GM21619 (cell line): ENCODE measurements at regions not wholly inside any gene's neighbourhood (a gene's known extent, or its start where the extent isn't known, plus 50 kb on each side); places are given as distances from the start of the nearest gene placed in this dataset.

ENCODE experiments used
- ATAC-seq: cut with Tn5 transposase; IDR thresholded peaks from one replicate; pipeline ENCODE4 v1.9.1; 2021; ENCODE audit not compliant: unreplicated experiment

- ATAC-seq = no peak
These were observed 113.6 kb downstream of the GALC start for GRCh38 chr14:87879389-87879788.

GRCh38 chr14:87878959-87879358 lies 114.0 kb downstream of the GALC start:
- ATAC-seq = no peak

- ATAC-seq = no peak
These were observed 115.1 kb downstream of the GALC start for GRCh38 chr14:87877877-87878276.

GRCh38 chr14:87874676-87875075 lies 118.3 kb downstream of the GALC start:
- ATAC-seq = no peak

- no peak for ATAC-seq
These were observed 119.2 kb downstream of the GALC start for GRCh38 chr14:87873741-87874140.

- peak; percentile 82 for ATAC-seq
These were observed 123.1 kb downstream of the GALC start for GRCh38 chr14:87869619-87870583.

- ATAC-seq = no peak
These were observed 124.1 kb downstream of the GALC start for GRCh38 chr14:87868920-87869319.

GRCh38 chr14:87866116-87866515 lies 126.9 kb downstream of the GALC start:
- no peak for ATAC-seq

GRCh38 chr14:87864356-87865270 lies 128.4 kb downstream of the GALC start:
- no peak for ATAC-seq

GRCh38 chr14:87863047-87863446 lies 129.9 kb downstream of the GALC start:
- ATAC-seq = no peak

- ATAC-seq = no peak
These were observed 140.9 kb downstream of the GALC start for GRCh38 chr14:87852107-87852506.

GRCh38 chr14:87851190-87851589 lies 141.8 kb downstream of the GALC start:
- no peak for ATAC-seq

GRCh38 chr14:87847216-87847755 lies 145.7 kb downstream of the GALC start:
- no peak for ATAC-seq

GRCh38 chr14:87840906-87841305 lies 152.1 kb downstream of the GALC start:
- no peak for ATAC-seq

- ATAC-seq = no peak
These were observed 154.1 kb downstream of the GALC start for GRCh38 chr14:87838931-87839330.

- ATAC-seq = no peak
These were observed 155.7 kb downstream of the GALC start for GRCh38 chr14:87837296-87837695.

- no peak for ATAC-seq
These were observed 158.4 kb downstream of the GALC start for GRCh38 chr14:87834594-87834993.

- ATAC-seq = no peak
These were observed 160.0 kb downstream of the GALC start for GRCh38 chr14:87833026-87833425.

- ATAC-seq = no peak
These were observed 162.4 kb downstream of the GALC start for GRCh38 chr14:87830443-87831096.

GRCh38 chr14:87829543-87829942 lies 163.4 kb downstream of the GALC start:
- no peak for ATAC-seq

GRCh38 chr14:87824266-87824665 lies 168.7 kb downstream of the GALC start:
- no peak for ATAC-seq
